ENCODE measurements at regions not wholly inside any gene's neighbourhood (a gene's known extent, or its start where the extent isn't known, plus 50 kb on each side); places are given as distances from the start of the nearest gene placed in this dataset.

DNA sequence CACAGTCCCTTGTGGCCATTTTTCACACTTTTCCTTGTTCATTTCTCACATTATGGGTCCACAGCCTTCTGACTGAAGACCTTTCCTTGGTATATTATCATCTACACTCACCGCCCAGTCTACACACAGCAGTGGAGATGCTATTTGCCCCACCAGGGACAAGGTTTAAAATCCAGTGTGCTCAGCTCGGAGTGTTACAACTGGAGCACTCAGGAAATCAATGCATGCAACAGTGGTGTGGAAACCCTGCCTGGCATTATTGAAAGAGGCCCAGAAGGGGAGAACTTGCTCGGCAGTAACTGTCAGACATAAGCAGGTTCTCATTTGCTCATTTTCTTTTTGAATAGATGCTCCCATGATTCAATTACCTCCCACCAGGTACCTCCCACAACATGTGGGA is 340.9 kb downstream of the DHRSX start:
- no peak for TF ChIP-seq CTCF (IDR thresholded peaks at IDR 0.05 in 8 of 11, conservative IDR thresholded peaks at IDR 0.05 in 3 of 11)
- no peak for TF ChIP-seq POLR2AphosphoS5 (IDR thresholded peaks at IDR 0.05)
